Stromal cell of bone marrow (primary cell): ENCODE measurements at regions not wholly inside any gene's neighbourhood (a gene's known extent, or its start where the extent isn't known, plus 50 kb on each side); places are given as distances from the start of the nearest gene placed in this dataset.
"Not testable (repeated sequence)": the region's sequence is repeated elsewhere in the genome, so short reads cannot be mapped to it uniquely, and the experiment has no call there.

Source experiments
- DNase-seq: peaks from one replicate; pipeline ENCODE4 v3.0.0-alpha.2; 2012; ENCODE audit warnings: low read depth

GRCh38 chr12:40172879-40173278 is 51.9 kb upstream of the LRRK2 start:
- no peak for DNase-seq

- DNase-seq = peak; percentile 18
Measured at GRCh38 chr12:40171501-40171900, 53.3 kb upstream of the LRRK2 start.

GRCh38 chr12:40171066-40171465 is 53.7 kb upstream of the LRRK2 start:
- DNase-seq = no peak

- DNase-seq = no peak
Measured at GRCh38 chr12:40170593-40170992, 54.2 kb upstream of the LRRK2 start.

GRCh38 chr12:40168868-40169267 is 55.9 kb upstream of the LRRK2 start:
- no peak for DNase-seq

- DNase-seq = not testable (repeated sequence)
Measured at GRCh38 chr12:40168419-40168818, 56.4 kb upstream of the LRRK2 start.

- no peak for DNase-seq
Measured at GRCh38 chr12:40168001-40168400, 56.8 kb upstream of the LRRK2 start.

- no peak for DNase-seq
Measured at GRCh38 chr12:40165179-40165578, 59.3 kb upstream of the SLC2A13 start.

- DNase-seq = no peak
Measured at GRCh38 chr12:40164034-40164433, 58.2 kb upstream of the SLC2A13 start.

GRCh38 chr12:40162033-40162432 is 56.2 kb upstream of the SLC2A13 start:
- DNase-seq = no peak

- peak; percentile 12 for DNase-seq
Measured at GRCh38 chr12:40158592-40159111, 52.8 kb upstream of the SLC2A13 start.

GRCh38 chr12:40157336-40157735 is 51.5 kb upstream of the SLC2A13 start:
- no peak for DNase-seq

- no peak for DNase-seq
Measured at GRCh38 chr12:40156021-40156764, 50.3 kb upstream of the SLC2A13 start.
